Sigmoid colon (tissue), 4 donors: ENCODE measurements at regions not wholly inside any gene's neighbourhood (a gene's known extent, or its start where the extent isn't known, plus 50 kb on each side); places are given as distances from the start of the nearest gene placed in this dataset.

Experiments used
- EP300 ChIP-seq, 4 donors: sonication (generic); formaldehyde crosslinking; IDR thresholded peaks; one replicate each; pipeline ENCODE4 v1.6.1; 2017; ENCODE audit warnings: antibody characterized with exemption in 4 of 4
- POLR2A ChIP-seq, 2 donors: fragments of 450-650 bp; IDR thresholded peaks; one replicate each; pipeline ENCODE4 v1.6.1; 2016; ENCODE audit warnings: antibody characterized with exemption in 2 of 2, mild to moderate bottlenecking in 2 of 2, moderate library complexity in 2 of 2
- POLR2AphosphoS5 ChIP-seq, 4 donors: sonication (generic); formaldehyde crosslinking; IDR thresholded peaks; one replicate each; pipeline ENCODE4 v1.6.1; 2017; ENCODE audit warnings: antibody characterized with exemption in 4 of 4
- TF ChIP-seq, protein P1 (sequence below), 4 experiments: fragments of 450-650 bp in 3 of 4; fragments of 200-600 bp in 1 of 4; IDR thresholded peaks; one replicate each; pipeline ENCODE4 v1.5.1; 2016 to 2019; ENCODE audit warnings: antibody characterized with exemption in 4 of 4, mild to moderate bottlenecking in 3 of 4, moderate library complexity in 2 of 4

DNA sequence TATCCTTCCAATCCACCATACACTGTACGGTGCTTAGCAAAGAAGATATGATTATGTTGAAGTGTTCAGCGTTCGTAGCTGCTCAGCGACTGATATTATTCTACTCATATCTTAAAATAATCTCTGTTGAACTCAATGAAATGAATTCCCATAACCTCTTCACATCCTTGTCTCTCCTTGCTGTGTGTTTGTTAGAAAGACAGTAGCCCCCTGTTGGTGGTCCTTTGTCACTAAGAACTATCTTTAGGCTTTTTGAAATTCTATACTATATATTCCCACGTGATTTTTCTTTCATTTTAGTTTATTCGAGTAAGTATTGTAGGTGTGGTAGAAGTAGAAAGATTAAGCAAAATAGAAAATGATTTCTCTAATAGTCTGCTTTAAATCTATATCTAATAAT, 762.8 kb upstream of the WWC1 start:
- TF ChIP-seq POLR2AphosphoS5 (IDR thresholded peaks at IDR 0.05) (no peak), POLR2A (IDR thresholded peaks at IDR 0.05) (no peak), EP300 (IDR thresholded peaks at IDR 0.05) (no peak)
- TF ChIP-seq, protein P1, sequence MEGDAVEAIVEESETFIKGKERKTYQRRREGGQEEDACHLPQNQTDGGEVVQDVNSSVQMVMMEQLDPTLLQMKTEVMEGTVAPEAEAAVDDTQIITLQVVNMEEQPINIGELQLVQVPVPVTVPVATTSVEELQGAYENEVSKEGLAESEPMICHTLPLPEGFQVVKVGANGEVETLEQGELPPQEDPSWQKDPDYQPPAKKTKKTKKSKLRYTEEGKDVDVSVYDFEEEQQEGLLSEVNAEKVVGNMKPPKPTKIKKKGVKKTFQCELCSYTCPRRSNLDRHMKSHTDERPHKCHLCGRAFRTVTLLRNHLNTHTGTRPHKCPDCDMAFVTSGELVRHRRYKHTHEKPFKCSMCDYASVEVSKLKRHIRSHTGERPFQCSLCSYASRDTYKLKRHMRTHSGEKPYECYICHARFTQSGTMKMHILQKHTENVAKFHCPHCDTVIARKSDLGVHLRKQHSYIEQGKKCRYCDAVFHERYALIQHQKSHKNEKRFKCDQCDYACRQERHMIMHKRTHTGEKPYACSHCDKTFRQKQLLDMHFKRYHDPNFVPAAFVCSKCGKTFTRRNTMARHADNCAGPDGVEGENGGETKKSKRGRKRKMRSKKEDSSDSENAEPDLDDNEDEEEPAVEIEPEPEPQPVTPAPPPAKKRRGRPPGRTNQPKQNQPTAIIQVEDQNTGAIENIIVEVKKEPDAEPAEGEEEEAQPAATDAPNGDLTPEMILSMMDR (IDR thresholded peaks at IDR 0.05) = no peak
